ENCODE measurements at regions not wholly inside any gene's neighbourhood (a gene's known extent, or its start where the extent isn't known, plus 50 kb on each side); places are given as distances from the start of the nearest gene placed in this dataset.

DNA sequence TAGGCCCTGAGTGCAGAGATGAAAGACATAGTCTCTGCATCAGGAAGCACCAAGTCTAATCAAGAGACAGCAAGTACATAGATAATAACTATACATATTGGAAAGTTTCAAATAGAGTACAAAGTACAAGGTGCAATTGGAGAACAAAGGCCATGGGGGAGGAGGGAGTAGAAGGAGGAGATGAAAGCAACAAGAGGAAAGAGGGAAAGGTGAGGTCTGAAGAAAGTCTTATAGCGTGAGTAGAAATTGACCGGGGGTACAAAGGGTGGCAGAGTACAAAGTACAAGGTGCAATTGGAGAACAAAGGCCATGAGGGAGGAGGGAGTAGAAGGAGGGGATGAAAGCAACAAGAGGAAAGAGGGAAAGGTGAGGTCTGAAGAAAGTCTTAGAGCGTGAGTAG lies 244.2 kb upstream of the JUN start:
- TF ChIP-seq, protein P1, sequence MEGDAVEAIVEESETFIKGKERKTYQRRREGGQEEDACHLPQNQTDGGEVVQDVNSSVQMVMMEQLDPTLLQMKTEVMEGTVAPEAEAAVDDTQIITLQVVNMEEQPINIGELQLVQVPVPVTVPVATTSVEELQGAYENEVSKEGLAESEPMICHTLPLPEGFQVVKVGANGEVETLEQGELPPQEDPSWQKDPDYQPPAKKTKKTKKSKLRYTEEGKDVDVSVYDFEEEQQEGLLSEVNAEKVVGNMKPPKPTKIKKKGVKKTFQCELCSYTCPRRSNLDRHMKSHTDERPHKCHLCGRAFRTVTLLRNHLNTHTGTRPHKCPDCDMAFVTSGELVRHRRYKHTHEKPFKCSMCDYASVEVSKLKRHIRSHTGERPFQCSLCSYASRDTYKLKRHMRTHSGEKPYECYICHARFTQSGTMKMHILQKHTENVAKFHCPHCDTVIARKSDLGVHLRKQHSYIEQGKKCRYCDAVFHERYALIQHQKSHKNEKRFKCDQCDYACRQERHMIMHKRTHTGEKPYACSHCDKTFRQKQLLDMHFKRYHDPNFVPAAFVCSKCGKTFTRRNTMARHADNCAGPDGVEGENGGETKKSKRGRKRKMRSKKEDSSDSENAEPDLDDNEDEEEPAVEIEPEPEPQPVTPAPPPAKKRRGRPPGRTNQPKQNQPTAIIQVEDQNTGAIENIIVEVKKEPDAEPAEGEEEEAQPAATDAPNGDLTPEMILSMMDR (IDR thresholded peaks at IDR 0.05; ENCODE audit: poor library complexity), result no peak
- no peak for TF ChIP-seq EZH2 (IDR thresholded peaks at IDR 0.05; ENCODE audit: borderline replicate concordance)

Data from hepatocyte (in vitro differentiated cells).